HG03469 (cell line): ENCODE measurements at regions not wholly inside any gene's neighbourhood (a gene's known extent, or its start where the extent isn't known, plus 50 kb on each side); places are given as distances from the start of the nearest gene placed in this dataset.

Experiments used
- ATAC-seq: cut with Tn5 transposase; IDR thresholded peaks from one replicate; pipeline ENCODE4 v1.9.1; 2021; ENCODE audit warnings: mild to moderate bottlenecking, moderate library complexity, moderate number of reproducible peaks; ENCODE audit not compliant: unreplicated experiment

GRCh38 chr20:48260129-48260756 is 475.0 kb upstream of the SULF2 start:
- no peak for ATAC-seq

DNA sequence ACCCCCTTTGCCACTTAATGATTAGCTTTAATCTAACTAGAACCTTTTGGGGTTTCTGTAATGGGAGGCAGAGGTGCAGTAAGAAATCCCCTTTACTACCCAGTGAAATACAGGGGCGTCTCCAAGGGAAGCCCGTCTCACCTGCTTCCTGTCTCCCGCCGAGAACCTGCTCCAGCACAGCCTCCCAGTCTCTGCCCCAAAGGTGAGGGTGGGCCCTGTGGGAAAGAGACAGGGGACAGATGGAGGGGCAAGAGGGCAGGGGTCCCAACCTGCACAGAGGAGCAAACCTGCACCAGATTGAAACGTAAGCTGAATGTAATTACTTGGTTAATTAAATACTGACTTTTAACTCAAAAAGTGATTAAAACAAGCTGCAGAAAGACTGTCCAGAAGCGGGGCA is 474.2 kb upstream of the SULF2 start:
- no peak for ATAC-seq

DNA sequence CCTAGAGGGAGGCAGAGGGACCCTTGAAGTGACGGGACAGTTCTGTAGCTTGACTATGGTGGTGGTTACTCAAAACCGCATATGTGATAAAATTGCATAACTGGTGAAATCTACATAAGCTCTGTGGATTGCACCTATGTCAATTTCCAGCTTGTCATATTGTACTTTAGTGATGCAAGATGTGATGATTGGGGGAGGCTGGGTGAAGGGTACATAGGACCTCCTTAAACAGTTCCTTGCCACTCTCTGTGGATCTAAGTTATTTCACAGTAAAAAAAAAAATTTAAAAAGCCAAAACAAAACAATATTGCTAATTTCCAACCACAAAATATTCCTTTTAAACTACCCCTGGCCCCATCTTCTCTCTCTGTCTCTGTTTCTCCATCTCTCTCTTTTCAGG is 472.6 kb upstream of the SULF2 start:
- ATAC-seq = no peak

GRCh38 chr20:48247961-48248360 is 462.7 kb upstream of the SULF2 start:
- ATAC-seq = no peak

- no peak for ATAC-seq
Measured at GRCh38 chr20:48246061-48246790, 460.9 kb upstream of the SULF2 start.

DNA sequence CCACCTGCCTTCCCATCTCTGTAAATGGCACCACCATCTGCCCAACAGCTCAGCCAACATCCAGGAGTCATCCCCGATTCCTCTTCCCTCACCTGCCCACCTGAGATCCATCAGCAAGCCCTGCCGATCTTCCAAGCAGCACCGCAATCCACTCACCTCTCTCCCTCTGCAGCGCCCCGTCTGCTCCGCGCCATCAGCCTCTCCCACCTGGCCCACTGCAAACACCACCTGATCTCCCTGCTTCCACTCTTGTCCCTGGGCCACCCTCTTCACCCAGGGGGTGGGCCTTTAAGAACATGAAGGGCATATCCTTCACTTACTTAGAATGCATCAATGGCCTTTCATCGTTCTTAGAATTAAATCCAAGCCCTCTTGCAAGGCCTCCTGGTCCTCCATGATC is 457.3 kb upstream of the SULF2 start:
- no peak for ATAC-seq

- no peak for ATAC-seq
Measured at GRCh38 chr20:48241482-48241881, 456.2 kb upstream of the SULF2 start.

GRCh38 chr20:48238781-48239180 is 453.5 kb upstream of the SULF2 start:
- ATAC-seq = no peak

DNA sequence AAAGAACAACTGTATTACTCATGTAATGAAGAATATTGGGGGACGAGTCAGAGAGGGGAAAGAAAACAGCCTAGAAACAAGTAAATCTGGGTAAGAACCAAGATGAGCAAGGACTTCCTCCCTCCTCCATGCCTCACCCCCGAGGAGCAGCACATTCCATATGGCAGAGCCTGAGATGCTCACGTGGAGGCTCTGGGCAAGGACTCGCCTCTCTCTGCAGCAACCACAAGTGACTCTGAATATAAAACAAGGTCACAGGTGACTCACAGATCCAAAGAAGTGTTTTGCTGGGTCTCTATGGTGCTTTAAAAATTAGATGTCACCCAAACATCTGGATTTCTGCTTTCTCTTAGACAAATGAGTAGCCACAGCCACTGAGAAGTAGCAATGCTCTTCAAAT is 453.0 kb upstream of the SULF2 start:
- ATAC-seq = no peak

- no peak for ATAC-seq
Measured at GRCh38 chr20:48236000-48236970, 451.0 kb upstream of the SULF2 start.

- ATAC-seq = no peak
Measured at GRCh38 chr20:48234951-48235350, 449.7 kb upstream of the SULF2 start.

DNA sequence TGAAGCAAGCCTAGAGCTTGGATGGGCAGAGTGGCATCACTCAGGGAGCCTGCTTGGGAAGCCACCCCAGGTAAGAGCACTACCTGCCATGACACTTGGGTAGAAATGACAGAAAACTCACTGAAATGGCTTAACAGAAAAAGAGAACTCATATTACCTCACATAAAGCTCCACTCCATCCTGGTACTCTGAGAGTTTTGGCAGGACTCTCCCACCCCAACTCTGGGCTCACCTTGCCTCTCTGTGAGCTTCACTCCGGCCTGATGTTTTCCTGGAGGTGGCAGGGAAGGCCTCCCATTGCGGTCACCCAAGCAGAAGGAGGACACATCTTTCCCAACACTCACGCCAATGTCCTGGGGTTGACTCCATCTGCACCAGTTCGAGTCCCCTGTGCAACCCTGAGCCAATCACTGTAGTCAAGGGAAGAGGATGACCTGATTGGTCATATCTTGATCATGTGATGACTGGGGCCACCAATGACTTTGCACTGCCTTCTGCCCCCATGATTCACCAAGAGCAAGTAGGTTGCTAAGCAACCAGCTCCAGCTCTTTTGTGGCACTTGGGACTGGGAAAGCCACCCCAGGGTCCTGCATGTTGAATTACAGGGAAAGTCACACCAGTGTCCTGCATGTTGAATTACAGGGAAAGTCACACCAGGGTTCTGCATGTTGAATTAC is 446.1 kb upstream of the SULF2 start:
- ATAC-seq = no peak

GRCh38 chr20:48230216-48230615 is 444.9 kb upstream of the SULF2 start:
- no peak for ATAC-seq

DNA sequence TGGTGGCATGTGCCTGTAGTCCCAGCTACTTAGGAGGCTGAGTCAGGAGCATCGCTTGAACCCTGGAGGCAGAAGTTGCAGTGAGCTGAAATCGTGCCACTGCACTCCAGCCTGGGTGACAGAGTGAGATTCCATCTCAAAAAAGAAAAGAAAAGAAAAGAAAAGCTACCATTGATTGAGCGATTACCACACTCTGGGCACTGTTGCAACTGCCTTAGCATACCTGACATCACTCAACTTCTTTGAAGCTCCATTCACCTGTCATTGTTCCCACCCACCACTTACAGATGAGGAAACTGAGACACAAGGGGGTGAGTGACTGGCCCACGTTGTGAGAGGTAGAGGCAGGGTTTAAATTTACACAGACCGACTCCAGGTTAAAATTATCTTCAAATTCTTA is 442.1 kb upstream of the SULF2 start:
- ATAC-seq = no peak

GRCh38 chr20:48226642-48227041 is 441.4 kb upstream of the SULF2 start:
- no peak for ATAC-seq

DNA sequence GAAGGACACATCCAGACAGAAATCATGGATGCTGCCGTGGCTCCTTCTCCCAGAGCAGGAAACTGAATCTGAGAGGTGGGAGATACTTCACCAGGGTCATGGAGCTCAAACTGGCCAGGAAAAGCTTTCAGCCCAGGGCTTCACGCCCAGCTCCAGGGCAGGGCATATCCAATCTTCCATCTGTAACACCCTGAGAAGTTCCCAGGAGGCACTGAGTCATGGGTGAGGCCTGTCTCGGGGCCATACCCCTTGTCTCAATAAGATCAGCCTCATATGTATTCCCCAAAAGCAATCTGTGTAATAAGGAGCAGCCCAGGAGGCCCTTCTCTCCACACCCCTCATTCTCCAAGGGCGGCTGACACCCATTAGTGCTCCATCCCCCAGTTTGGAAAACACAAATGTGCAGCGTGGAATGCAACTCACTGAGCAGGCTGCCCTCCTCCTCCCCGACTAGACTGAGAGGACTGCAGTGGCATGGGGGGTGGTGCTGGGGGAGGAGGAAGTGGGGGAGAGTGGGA is 439.3 kb upstream of the SULF2 start:
- no peak for ATAC-seq

DNA sequence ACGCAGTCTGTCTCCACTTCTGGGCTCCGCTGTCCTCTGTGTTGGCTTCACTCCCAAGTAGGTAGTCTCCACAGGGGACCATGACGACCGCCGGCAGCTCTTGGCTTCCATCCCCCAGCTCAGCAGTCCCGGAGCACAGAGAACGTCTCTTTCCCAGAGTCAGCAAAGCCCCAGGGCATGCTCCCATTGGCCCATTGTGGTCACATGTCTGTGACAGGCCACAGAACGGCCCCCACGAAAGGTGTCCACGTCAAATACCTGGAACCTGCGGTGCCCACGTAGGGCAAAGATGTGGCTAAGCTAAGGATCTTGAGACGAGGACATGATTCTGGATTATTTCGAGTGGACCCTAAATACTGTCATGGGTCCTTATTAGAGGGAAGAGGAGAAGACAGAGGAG is 438.4 kb upstream of the SULF2 start:
- ATAC-seq = no peak

GRCh38 chr20:48222595-48223180 is 437.4 kb upstream of the SULF2 start:
- no peak for ATAC-seq

DNA sequence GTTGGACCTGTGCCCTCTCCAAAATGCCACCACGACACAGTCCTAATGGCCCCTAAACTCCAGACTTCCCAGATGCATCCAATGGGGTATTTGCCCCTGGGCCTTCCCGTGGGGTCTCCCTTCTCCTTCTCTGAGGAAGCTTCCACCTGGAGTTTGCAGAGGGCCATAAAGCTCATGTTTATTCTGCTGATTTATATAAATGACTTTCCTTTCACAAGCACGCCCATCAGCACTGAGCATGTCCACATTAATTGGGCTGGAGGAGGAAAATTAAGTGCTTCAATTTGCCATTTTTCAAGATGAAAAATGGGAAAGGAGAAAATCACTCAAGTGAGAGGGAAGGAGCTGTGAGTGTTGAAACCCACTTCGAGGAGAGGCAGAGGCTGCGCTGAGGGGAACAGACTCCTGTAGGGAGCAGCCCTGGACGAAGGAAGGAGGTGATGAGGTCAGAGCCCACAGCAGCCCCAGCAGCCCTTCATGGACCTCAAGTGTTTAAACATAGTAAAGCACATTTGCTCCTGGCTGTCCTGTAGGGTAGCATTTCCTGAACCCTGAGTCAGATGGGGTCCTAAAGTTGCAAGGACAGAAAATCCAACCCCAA is 434.9 kb upstream of the SULF2 start:
- ATAC-seq = no peak

GRCh38 chr20:48219306-48219705 is 434.0 kb upstream of the SULF2 start:
- no peak for ATAC-seq
